NCI-H526 treated with DMSO at 0.1 percent for 48 hours (cell line): ENCODE measurements at regions not wholly inside any gene's neighbourhood (a gene's known extent, or its start where the extent isn't known, plus 50 kb on each side); places are given as distances from the start of the nearest gene placed in this dataset.

Experiments
- DNase-seq: peaks from one replicate; lab custom pipeline; 2025; lab: John Stamatoyannopoulos, UW

DNA sequence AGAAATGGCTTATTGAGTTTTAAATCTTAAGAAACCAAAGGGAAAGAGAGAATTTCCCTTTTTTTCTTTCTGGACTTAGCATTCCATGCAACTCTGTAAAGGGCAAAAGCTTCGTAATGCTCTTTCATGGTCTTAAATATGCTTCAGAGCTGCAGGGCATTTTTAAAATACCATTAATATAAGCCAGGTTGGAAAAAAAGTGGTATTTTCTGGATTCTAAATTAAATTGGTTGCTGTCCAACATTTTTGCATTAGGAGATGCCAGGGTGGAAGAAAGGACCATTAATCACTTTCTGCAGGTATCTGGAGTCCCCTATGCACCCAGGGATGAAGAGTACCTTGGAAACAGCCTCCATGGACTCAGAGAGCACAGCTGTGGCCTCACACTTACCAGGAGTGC is 215.1 kb upstream of the DAPK1 start:
- no peak for DNase-seq

- no peak for DNase-seq
These were observed 214.1 kb upstream of the DAPK1 start for GRCh38 chr9:87283585-87283984.

DNA sequence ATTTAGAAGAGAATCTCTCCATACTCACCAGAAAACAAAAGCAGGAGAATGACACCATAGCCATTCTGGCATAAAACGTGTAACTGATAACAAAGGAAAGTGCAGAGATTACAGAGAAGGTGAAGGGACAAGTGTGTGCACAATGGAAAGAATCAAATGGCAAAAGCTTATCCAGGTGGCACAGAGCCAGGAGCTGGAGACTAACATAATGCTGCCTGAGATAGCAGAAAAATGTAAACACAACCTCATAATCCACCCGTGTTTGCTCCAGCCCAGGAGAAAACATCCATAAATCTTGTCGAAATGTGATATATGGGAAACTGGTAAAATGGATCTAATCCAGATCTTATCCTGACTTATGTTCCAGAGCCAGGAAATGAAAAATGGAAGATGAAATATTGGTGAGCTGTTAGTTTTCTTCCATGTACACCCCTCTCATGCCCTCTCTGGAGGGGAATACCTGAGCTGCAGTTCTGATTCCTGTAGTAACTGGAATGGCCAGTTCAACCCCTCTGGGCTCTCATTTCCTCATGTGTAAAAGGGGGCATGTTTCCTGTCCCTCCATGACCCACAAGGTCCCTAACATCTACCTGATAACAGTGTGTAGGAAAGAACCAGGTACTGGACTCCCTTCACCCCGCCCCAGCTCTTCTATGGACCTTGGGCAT is 212.3 kb upstream of the DAPK1 start:
- no peak for DNase-seq

GRCh38 chr9:87286506-87286905 is 211.2 kb upstream of the DAPK1 start:
- DNase-seq, result no peak

- DNase-seq, result no peak
These were observed 207.2 kb upstream of the DAPK1 start for GRCh38 chr9:87290241-87291052.

GRCh38 chr9:87292449-87293191 is 205.0 kb upstream of the DAPK1 start:
- DNase-seq, result no peak

DNA sequence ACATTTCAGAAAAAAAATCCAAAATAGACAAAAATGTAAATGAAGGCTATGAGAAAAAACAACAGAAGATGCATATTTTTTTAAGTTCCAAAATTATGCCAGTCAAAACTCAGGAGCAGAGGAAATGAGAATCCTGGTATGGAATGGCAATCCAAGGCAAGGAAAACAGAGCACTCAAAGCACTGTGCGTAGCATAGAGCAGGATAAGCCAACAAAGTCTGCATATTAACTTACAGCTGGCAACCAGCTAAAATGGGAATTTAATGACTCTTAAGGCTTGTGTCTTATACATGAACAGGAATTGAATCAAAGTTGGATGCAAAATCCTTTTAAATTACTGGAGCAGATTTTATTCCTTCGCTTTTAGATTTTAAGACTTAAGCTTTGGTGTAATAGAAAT is 203.5 kb upstream of the DAPK1 start:
- DNase-seq, result no peak

DNA sequence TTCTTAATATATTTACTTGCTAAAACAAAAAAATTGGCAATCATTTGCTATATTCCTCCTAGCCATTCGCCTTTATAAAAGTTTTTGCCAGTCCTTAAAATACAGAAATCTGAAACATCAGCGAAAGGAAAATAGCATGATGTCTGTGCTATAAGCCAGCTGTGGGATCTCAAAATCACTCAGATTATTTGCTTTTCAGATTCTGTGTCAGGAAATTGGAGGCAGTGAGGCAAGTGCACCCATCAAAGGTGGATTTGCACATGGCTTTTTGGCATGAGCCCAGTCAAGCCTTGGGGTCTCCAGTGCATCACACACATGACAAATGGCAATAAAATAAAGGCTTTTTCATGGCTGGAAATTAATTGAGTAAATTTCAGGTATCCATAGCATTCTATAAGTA is 196.8 kb upstream of the DAPK1 start:
- DNase-seq, result no peak

- DNase-seq, result no peak
These were observed 196.3 kb upstream of the DAPK1 start for GRCh38 chr9:87301371-87301770.

GRCh38 chr9:87305151-87305550 is 192.5 kb upstream of the DAPK1 start:
- no peak for DNase-seq

DNA sequence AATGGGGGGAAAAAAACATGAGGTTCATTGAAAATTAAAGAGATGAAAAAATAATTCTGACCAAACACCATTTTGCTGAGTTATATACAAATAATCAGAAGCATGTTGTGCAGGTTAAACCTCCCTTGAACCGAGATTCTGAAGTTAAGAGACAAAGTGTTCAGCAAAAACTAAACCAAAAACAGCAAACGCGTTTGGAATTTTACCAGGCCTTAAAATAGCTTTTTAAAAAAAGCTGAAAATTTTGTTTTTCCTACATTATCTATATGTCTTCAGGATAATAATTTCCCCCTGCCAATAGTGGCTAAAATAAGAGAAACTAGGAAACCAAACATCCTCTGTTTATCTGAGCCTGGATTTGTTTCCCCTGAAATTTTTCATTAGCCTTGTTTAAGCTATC is 191.7 kb upstream of the DAPK1 start:
- DNase-seq, result no peak

DNA sequence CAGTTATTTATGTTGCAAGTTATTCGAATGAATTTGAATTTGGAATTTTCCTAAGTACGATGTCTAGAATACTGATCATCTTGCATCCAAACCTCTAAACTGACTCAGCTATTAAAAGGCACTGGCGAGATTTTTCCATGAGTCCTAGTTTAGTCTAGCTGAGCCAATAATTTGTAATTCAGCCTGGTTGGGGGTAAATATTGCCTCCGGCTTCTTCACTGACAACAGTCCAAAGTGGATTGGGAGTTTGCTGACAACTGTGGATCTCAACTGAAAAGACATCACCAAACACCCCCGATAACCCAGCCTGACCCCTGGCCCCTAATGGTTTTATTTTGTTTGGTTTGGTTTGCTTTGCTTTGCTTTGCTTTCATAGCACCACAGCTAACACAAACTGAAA is 189.8 kb upstream of the DAPK1 start:
- DNase-seq, result no peak

DNA sequence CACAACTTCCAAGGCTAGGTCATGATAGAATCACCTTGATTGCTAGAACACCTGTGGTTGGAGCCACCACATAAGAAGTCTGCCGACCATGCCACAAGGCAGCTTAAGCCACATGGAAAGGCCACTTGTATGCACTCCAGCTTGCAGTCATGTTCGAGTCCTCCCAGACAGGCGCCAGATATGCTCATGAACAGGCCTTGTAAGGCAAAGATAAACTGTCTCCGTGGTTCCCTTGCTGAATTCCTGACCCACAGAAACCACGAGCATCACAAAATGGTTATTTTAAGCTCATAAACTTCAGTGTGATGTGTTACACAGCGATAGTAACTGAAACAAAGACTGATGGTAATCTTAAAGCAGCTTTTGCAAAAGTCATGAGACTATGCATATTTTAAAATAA is 188.4 kb upstream of the DAPK1 start:
- DNase-seq, result no peak

- no peak for DNase-seq
These were observed 186.7 kb upstream of the DAPK1 start for GRCh38 chr9:87310827-87311523.

DNA sequence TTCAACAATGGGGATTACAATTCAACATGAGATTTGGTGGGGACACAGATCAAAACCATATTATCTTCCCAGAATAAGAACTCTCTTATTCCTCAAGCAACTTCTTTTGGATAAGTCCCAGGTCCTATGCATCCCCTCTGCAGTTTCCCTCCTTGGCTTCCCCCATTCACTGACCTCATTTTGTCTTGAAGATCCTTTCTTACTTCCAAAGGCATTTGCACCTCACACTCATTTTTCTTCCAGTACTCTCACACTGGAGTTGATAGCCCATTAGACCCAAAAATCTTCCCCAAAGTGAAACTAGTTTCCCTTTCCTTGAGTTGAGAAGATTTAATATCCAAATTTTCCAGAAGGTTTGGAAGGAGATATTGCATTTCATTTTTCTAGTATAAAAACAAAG is 178.0 kb upstream of the DAPK1 start:
- no peak for DNase-seq

DNA sequence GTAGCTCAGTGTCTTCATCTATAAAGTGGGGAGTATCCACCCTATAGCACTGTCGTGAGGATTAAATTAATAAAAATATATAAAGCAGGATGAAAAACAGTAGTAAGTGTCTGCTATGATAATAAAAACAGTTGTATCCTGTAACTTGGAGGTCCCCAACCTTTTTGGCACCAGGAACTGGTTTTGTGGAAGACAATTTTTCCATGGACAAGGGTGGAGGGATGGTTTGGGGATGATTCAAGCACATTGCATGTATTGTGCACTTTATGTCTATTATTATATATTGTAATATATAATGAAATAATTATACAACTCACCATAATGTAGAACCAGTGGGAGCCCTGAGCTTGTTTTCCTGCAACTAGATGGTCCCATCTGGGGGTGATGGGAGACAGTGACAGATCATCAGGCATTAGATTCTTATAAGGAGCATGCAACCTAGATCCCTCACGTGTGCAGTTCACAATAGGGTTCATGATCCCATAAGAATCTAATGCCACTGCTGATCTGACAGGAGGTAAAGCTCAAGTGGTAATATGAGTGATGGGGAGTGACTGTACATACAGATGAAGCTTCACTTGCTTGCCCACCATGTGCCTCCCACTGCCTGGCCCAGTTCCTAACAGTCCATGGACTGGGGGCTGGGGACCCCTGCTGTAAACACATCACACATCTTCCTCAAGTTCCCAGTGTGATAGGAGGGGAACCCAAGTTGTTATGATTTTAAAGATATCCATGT is 177.4 kb upstream of the DAPK1 start:
- DNase-seq, result no peak

- DNase-seq, result no peak
These were observed 174.6 kb upstream of the DAPK1 start for GRCh38 chr9:87322840-87323635.

GRCh38 chr9:87323928-87324327 is 173.7 kb upstream of the DAPK1 start:
- DNase-seq, result no peak

GRCh38 chr9:87324613-87325194 is 173.0 kb upstream of the DAPK1 start:
- peak; percentile 10 for DNase-seq

GRCh38 chr9:87327575-87328125 is 170.0 kb upstream of the DAPK1 start:
- DNase-seq, result no peak
